Hematopoietic multipotent progenitor cell treated with erythropoietin and hydrocortisone succinate and interleukin-3 and kit ligand, for 17 days (in vitro differentiated cells): ENCODE measurements at regions not wholly inside any gene's neighbourhood (a gene's known extent, or its start where the extent isn't known, plus 50 kb on each side); places are given as distances from the start of the nearest gene placed in this dataset.
A peak's percentile ranks its signal among the peaks of the same experiment; 100 is the strongest.
"Not testable (repeated sequence)": the region's sequence is repeated elsewhere in the genome, so short reads cannot be mapped to it uniquely, and the experiment has no call there.

Experiments
- DNase-seq: peaks from one replicate; pipeline ENCODE4 v3.0.0-alpha.2; 2015; ENCODE audit warnings: low spot score

DNA sequence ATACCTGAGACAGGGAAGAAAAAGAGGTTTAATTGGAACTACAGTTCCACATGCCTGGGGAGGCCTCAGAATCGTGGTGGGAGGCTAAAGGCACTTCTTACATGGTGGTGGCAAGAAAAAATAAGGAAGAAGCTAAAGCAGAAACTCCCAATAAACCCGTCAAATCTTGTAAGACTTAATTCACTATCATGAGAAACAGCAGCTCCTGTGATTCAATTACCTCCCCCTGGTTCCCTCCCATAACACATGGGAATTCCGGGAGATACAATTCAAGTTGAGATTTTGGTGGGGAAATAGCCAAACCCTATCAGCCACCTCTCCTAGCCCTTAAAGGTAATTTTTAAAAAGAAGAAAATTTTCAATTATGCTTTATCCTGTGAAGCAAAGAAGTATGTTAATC lies 728.8 kb downstream of the RNF144A start:
- DNase-seq: no peak

DNA sequence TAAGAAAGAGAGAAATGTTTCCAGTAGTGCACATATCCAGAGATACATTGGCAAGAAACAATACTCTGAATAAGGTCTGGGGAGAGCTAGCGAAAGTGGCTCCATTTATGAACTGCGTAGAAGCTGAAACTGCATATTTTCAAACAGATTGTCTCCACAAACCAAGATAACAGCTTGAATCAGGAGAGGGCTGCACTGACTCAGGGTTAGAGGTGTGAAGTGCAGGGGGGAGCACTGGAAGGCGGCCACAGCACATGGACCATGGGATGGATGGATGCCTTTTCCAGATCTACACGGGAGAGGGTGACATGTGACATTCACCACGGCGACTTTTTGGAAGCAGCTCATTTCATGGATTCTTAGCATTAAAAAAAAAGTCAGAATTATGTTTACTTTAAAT lies 729.4 kb downstream of the RNF144A start:
- no peak for DNase-seq

GRCh38 chr2:7648221-7648795 lies 731.1 kb downstream of the RNF144A start:
- DNase-seq: no peak

- no peak for DNase-seq
These were observed 732.4 kb downstream of the RNF144A start for GRCh38 chr2:7649461-7650228.

- no peak for DNase-seq
These were observed 736.4 kb downstream of the RNF144A start for GRCh38 chr2:7653617-7654016.

- DNase-seq: no peak
These were observed 738.4 kb downstream of the RNF144A start for GRCh38 chr2:7655629-7656028.

GRCh38 chr2:7657526-7657925 lies 740.3 kb downstream of the RNF144A start:
- DNase-seq: not testable (repeated sequence)

DNA sequence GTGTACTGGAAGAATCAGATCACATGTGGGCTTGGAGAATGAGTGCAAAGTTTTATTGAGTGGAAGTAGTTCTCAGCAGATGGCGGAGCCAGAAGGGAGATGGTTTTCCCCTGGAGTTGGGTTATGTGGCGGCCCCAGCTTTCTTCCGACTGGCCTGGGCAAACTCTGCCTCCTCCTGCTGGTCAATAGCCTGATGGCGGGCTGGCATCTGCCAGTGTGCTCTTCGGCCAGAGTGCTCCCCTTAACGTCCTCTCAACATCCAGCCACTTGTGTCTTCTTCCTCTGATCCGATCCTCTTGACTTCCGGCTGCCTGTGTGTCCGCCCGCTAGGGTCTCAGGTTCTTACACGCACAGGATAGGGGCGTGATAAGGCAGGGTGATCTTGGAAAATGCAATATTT lies 741.3 kb downstream of the RNF144A start:
- no peak for DNase-seq

DNA sequence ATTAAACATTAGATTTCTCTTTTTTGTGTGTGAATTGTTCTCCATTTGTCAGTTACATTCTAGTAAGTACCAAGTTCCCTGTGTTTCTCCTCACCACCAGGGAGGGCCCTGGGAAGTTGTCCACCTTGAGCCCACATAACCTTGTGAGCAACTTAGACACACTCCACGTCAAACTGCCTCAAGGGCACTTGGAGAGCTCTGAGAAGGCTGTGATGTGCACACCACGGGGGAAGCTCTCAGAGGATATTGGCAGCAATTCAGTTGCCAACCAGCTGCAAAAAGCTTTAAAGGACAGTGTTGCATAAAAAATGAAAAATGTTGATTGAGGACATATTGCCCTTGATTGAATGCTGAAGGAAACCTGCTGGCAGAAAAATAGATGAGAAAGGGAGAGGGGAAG lies 743.6 kb downstream of the RNF144A start:
- DNase-seq: no peak

GRCh38 chr2:7661502-7661901 lies 744.3 kb downstream of the RNF144A start:
- DNase-seq: no peak

- no peak for DNase-seq
These were observed 748.7 kb downstream of the RNF144A start for GRCh38 chr2:7665880-7666279.

DNA sequence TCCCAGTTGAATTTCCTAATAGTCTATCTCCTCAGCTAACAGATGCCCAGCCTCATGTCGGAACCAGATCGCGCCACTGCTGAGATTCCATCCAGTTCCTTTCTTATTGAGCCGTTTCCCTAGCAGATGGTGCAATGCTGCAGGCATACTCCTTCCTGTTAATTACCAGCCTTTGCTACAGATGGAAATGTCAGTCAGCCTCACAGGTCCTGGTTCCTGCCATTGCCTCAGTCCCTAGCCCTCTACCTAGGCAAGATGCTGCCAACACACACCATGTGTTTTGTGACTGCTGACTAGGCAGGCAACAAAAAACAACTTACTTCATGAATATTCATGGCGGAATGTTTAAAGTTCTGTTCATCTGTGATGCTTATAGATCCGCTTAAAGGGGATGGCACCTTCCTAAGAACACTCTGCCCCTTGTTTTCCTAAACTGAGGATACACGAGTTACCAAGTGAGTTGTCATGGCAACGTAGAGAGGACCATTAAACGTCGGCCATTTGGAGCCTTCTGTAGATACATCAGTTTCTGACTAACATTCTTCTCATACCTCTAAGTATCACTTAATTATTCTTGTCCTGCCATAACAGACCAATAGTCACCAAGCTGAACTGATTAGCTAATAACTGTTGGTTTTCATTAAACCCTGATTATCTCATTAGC lies 749.5 kb downstream of the RNF144A start:
- DNase-seq: no peak

- DNase-seq: no peak
These were observed 750.1 kb downstream of the RNF144A start for GRCh38 chr2:7667260-7667757.

DNA sequence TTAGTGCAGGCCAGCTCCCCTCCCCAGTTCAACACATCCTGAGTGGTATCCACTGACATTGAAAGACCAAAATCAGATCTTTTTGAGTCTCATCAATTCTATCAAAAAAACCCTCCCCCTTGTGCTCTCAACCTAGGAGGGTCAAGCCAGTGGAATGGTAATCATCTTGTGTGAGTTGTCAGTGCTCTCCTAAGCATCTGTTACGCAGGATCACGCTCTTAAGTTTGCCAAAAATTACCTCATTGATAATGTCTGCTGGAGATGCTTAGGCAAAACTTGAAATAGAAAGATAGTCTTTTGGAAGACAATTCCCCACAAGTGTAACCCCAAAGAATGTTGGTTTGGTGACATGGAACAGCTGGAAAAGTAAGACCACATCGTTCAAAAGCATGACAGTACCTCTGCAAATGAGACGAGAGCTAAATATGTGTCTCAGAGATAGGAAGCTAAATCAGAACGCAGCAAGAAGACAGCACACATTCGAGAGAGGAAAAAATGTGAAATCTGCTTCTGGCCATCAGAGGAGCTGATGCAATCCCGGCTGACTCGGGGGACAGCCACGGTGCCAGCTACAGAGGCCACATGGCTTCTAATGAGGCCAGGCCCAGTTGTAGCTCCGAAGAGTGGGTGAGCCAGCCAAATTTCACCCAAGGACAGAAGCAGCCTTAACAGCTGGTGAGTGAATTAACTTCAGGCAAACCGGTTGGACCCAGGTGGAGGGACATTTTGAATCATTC lies 753.9 kb downstream of the RNF144A start:
- DNase-seq: no peak

DNA sequence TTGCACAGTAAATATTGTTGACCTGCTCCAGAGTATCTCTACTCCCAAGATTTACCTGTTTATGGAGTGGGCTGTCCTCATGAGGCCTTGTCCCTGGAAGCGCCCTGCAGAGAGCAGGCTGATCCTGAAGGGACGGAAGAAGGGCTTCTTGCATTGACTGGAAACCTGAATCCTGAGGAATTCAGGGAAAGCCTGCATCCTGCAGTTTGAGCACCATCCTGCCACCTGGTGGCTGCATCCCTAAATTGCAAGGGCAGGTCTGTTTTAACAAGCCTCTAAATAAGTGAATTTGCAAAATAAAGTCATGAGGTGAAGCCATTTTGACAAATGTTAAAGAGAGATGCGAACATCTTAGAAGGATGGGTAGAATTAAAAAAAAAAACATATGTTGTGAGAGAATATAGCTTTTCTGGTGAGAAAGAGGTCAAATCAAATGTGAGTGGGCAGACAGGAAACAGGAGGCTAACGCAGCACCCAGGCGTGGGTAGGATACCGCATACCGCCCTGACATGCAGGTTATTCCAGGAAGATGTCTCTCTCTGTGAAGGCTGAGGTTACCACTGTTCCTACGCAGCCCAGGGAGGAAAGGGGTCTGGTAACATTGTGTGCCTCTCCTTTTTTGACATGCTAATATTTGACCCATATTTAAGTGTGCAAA lies 754.9 kb downstream of the RNF144A start:
- peak; percentile 58 for DNase-seq

GRCh38 chr2:7672685-7673071 lies 755.5 kb downstream of the RNF144A start:
- DNase-seq: no peak

DNA sequence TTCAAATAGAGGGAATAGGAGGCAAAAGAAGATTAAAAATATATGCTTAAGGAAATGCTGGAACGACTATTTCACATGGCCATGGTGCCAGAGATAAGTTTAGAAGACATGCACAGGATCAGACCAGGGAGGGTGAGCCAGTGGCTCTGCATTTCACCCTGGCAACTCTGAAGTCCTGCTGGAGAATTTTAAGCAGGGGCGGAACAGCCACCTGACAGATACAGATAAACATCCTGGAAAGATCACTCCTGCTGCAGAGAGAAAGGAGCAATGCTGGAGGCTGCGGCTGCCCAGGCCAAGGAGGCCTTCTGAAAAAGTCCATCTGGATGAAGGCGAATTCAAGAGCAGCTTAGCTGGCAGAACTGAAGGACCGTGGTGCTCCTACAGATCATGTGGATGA lies 755.9 kb downstream of the RNF144A start:
- no peak for DNase-seq

- no peak for DNase-seq
These were observed 756.6 kb downstream of the RNF144A start for GRCh38 chr2:7673853-7674252.

- no peak for DNase-seq
These were observed 757.4 kb downstream of the RNF144A start for GRCh38 chr2:7674606-7675005.

DNA sequence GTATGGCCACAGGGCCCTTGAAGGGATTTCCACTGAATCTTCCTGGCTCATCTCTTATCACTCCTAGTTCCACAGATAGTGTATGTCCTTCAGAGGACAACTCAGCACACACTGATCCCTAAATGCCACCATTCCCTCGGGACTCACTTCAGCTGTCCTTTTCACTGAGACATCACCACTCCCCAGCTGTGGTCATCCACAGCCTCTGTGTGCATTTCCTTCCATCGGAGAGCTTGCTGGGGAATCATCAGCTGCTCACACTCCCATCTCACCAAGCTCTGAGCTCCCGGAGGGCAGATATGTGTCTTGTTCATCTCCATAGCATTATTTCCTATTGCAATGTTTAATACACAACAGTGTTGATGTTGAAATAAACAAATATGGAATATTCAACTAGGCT lies 759.5 kb downstream of the RNF144A start:
- no peak for DNase-seq

DNA sequence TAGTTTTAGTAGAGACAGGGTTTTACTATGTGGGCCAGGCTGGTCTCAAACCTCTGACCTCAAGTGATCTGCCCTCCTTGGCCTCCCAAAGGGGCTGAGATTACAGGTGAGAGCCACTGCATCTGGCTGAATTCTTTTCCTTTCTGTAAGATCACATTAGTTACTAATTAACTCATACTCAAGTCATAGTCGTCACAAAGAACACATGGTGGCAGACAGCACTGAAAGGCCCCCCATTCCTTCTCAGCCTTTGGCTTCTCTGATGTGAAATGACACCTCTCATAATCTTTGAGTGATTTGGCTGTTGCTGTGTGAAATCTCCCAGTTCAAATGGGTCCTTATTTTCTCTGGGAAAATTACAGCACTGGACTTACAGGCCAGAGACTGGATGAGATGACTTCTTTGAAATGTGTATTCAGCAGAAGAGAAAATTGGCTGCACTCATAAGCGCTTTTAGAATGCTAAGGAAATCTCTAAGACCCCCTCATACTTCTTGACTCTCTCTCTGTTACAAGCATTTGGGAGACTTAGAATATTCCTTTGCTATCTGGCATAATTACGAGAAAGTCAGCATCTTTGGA lies 764.8 kb downstream of the RNF144A start:
- no peak for DNase-seq

DNA sequence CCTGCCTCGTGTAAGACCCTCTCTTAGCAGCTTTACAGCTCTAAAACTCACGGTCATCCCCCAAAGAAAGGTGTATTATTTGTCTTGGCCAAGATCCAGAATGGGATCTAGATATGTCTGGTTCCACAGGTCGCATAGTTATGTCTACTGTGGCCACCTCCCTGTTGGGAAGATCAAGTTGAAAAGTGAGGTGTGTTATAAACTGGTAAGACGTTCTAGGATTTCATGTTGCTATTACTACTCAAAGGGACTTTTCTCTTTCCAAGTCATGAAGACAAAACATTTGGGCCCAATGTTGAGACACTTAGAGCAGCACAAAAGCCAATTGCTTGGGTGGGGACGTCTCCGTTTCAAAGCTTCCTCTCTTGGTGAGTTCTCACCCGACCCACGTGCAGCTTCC lies 766.0 kb downstream of the RNF144A start:
- DNase-seq: no peak
